Adipocyte (in vitro differentiated cells): ENCODE measurements at regions not wholly inside any gene's neighbourhood (a gene's known extent, or its start where the extent isn't known, plus 50 kb on each side); places are given as distances from the start of the nearest gene placed in this dataset.
A peak's percentile ranks its signal among the peaks of the same experiment; 100 is the strongest.
"Not testable (repeated sequence)": the region's sequence is repeated elsewhere in the genome, so short reads cannot be mapped to it uniquely, and the experiment has no call there.

Experiments
- DNase-seq: peaks from one replicate; pipeline ENCODE4 v3.0.0-alpha.2; 2015; ENCODE audit warnings: low read depth
- H3K27me3 ChIP-seq: replicated peaks from 2 replicates; pipeline ENCODE4 v1.7.0; 2013; ENCODE audit warnings: mild to moderate bottlenecking, low read length, moderate library complexity; ENCODE audit not compliant: control insufficient read depth, insufficient read depth
- H3K36me3 ChIP-seq: 2 replicates; pipeline ENCODE4 v1.7.0; 2013; ENCODE audit warnings: low read length, mild to moderate bottlenecking, moderate library complexity; ENCODE audit not compliant: control insufficient read depth, insufficient read depth, severe bottlenecking
- H3K4me1 ChIP-seq: 2 replicates; pipeline ENCODE4 v1.7.0; 2013; ENCODE audit warnings: mild to moderate bottlenecking, low read length, moderate library complexity; ENCODE audit not compliant: control insufficient read depth, insufficient read depth
- H3K4me3 ChIP-seq: 2 replicates; pipeline ENCODE4 v1.7.0; 2013; ENCODE audit warnings: mild to moderate bottlenecking, low read length, moderate library complexity
- H3K9ac ChIP-seq: 2 replicates; pipeline ENCODE4 v1.7.0; 2013; ENCODE audit warnings: mild to moderate bottlenecking, low read length, moderate library complexity
- H3K9me3 ChIP-seq: 2 replicates; pipeline ENCODE4 v1.7.0; 2013; ENCODE audit warnings: mild to moderate bottlenecking, low read length, moderate library complexity; ENCODE audit not compliant: control insufficient read depth

DNA sequence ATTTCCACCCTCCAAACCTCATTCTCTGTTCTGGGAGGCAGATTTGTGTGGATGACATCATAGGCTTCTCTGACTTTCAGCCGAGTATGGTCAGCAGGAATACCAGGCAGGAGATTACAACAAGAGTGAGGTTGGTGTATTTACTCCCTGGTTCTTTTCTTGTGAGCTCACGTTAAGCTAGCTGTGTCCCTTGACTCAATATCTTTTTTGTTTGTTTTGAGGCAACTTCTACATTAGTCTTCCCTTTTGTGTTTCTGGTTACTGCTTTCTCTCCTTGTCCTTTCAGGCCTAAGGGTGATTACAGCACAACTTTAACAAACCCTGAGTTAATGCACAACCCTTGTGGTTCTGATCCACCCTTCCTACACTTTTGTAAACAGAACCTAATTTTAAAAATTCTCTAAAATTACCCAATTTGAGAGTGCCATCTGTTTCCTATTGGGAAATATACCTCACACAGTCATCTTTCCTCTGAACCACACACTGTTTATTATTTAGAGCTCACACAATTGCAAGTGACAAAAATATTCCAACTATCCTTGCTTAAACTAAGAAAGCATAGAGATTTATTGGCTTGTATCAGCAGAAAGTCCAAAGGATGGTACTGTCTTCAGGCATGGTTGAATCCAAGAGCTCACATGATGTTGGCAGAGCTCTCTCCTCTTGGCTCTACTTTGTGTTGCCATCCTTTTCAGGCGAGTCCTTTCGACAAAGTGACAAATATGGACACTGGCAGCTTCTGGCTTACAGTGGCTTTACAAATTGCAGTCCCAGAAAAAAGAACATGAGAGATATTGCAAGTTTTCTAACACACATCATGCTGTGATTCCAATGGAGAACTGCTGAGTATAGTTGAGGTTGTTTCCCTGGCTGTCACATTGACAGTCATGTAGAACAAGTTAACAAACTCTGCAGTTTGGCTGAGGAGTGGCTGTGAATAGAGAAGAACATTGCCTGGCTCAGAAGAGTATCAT lies 150.5 kb upstream of the DDIT4L start:
- H3K36me3 ChIP-seq: no peaks in the 10 kb centered on the region
- H3K4me1 ChIP-seq: peaks cover 14% of the 10 kb centered on the region
- peak; percentile 76 for DNase-seq
- H3K9ac ChIP-seq: no peak overlapping the region
- peaks cover 9% of the 10 kb centered on the region for H3K9me3 ChIP-seq
- no peak overlapping the region for H3K4me3 ChIP-seq
- no peaks in the 10 kb centered on the region for H3K27me3 ChIP-seq

DNA sequence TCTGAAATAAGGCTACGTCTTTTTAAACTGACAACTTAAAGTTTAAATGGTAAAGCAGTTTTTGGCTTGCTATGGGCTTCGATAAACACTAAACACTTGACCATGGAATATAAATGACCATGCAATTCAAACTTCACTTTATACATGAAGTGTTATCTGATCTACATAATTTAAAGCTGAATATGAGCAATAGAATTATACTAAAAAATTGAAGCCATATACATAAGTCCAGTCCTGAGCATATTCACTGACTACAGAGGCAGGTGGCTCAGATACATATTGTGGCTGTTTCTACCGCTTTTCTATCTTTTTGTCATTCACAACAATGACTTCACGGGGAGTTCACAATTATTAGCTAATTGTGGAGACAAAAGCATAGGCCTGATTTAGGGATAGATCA lies 149.6 kb upstream of the DDIT4L start:
- H3K36me3 ChIP-seq: no peaks in the 10 kb centered on the region
- no peaks in the 10 kb centered on the region for H3K27me3 ChIP-seq
- H3K9ac ChIP-seq: no peak overlapping the region
- H3K4me1 ChIP-seq: peaks cover 14% of the 10 kb centered on the region
- H3K4me3 ChIP-seq: no peak overlapping the region
- no peak for DNase-seq
- peaks cover 15% of the 10 kb centered on the region for H3K9me3 ChIP-seq

DNA sequence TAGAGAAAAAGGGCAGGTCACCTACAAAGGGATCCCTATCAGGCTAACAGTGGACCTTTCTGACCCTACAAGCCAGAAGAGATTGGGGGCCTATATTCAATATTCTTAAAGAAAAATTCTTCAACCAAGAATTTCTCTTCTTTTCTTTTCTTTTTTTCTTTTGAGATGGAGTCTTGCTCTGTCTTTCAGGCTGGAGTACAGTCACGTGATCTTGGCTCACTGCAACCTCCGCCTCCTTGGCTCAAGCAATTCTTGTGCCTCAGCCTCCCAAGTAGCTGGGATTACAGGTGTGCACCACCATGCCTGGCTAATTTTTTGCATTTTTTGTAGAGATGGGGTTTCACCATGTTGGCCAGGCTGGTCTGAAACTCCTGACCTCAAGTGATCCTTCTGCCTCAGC lies 143.2 kb upstream of the DDIT4L start:
- not testable (repeated sequence) for H3K4me1 ChIP-seq, DNase-seq, H3K4me3 ChIP-seq, H3K27me3 ChIP-seq, H3K36me3 ChIP-seq, H3K9ac ChIP-seq
- peaks cover 29% of the 10 kb centered on the region for H3K9me3 ChIP-seq

DNA sequence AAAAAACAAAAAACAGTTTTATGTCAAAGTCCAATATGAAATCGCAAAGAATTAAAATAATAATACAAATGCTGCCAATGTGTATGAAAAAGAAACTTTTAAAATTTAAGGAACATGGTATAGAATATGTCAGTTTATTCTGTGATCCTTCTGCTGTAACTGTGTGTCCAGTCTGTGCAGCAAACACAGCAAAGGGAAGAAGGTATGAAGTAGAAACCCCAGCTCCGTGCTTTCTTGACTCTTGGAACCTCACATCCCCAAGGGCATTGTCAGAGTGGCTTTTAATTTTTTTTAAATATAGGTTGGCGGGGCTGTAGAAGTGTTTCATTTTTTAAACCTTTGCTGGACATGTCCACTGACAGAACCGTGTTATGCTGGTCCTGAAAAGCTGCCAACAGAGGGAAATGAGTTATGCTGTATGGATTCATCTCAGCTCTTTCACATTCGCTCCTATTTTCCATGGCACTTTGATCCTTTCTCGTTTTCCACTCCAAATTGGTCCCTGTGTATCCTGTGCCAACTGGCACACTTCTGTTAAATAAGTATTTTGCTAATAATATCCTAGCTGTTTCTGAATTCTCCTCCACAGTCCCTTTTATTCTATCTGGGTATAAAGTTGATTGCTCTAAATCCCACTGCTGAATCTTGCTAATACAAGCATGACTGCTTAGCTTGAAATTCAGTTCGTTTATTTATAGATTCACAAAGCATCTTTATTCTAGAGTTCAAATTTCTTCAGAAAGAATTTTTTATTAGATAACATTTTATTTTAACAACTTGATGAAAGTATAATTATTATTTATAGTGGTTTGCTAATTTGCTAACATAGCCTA lies 127.0 kb upstream of the DDIT4L start:
- no peaks in the 10 kb centered on the region for H3K27me3 ChIP-seq
- peaks cover 19% of the 10 kb centered on the region for H3K4me1 ChIP-seq
- no peaks in the 10 kb centered on the region for H3K36me3 ChIP-seq
- H3K9ac ChIP-seq: peak overlapping the region; percentile 3
- H3K4me3 ChIP-seq: peak overlapping the region; percentile 64
- peak; percentile 55 for DNase-seq
- H3K9me3 ChIP-seq: no peaks in the 10 kb centered on the region

DNA sequence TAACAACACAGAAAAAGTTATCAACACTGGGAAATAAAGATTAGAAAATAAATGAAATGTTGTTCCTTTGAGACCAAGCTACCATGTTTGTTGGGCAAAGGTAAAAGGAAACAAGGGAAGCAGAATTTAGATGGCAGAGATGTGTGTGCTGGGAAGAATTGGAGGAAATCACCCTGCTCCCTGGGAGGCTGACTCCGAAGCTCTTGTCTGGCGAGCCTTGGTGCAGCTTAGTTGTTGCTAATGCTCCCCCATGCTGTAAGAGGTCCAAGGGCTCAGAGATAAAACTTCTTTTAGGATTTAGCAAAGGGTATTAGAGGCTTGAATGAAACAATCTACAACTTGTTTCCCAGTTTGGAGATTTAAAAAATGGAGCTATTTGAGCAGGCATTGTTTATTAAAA lies 123.8 kb upstream of the DDIT4L start:
- Histone ChIP-seq H3K9ac (no peak overlapping the region), H3K9me3 (no peaks in the 10 kb centered on the region), H3K4me3 (no peak overlapping the region), H3K36me3 (no peaks in the 10 kb centered on the region), H3K4me1 (peaks cover 19% of the 10 kb centered on the region), H3K27me3 (no peaks in the 10 kb centered on the region)
- DNase-seq: no peak

DNA sequence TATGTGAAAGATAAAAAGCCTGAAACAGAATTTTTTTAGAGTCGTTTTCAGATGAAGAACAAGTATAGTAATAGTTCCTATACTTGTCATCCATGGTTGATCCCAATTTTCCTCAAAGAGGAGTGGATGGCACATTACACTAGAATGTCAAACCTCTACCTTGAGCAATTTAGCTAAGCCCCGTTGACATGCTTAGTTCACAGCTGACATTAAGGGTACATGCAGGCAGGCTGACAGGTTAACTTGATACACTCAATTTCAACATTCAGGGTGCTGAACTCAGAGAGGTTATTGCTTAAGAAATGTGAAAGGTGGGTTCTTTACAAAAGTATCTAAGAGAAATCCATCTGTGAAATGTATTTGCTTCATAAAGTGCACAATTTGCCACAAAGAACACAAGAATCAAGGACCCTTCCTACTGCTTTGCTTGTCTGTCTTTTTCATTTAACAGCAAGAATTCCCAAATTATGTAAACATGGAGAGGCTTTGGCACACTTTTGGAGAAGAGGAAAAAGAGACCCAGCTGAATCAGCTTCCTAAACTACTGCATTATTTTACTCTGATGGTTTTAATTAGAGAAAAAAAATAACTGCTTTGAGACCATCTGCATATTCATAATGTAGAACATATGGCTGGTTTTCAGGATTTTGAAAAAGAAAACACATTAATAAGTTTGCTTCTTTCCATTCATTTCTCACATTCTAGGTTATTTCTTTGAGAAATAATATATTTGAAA lies 122.5 kb upstream of the DDIT4L start:
- no peak overlapping the region for H3K9ac ChIP-seq
- H3K9me3 ChIP-seq: no peaks in the 10 kb centered on the region
- H3K4me3 ChIP-seq: no peak overlapping the region
- peaks cover 14% of the 10 kb centered on the region for H3K4me1 ChIP-seq
- H3K27me3 ChIP-seq: no peaks in the 10 kb centered on the region
- DNase-seq: peak; percentile 52
- no peaks in the 10 kb centered on the region for H3K36me3 ChIP-seq

DNA sequence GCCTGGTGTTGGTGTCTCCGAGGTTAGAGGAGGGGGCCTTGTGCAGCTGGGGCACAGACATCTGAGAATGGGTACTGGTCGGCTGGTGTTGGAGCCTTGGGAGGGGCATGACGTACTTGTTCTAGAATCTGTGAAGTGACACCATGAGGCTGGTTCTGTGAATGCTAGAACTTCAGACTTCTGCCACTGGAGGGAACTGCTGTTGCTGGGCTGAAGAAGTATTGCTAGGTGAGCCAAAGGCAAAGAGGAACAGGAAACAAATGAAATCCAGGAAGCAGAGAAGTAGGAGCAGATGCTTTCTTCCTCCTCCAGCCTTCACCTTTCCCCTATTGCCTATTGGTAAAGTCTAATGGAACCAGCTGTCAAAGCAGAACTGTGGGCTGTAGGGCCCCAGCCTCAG lies 120.9 kb upstream of the DDIT4L start:
- Histone ChIP-seq H3K4me1 (peaks cover 3% of the 10 kb centered on the region), H3K9me3 (no peaks in the 10 kb centered on the region), H3K36me3 (no peaks in the 10 kb centered on the region), H3K4me3 (no peak overlapping the region), H3K27me3 (no peaks in the 10 kb centered on the region), H3K9ac (no peak overlapping the region)
- no peak for DNase-seq

DNA sequence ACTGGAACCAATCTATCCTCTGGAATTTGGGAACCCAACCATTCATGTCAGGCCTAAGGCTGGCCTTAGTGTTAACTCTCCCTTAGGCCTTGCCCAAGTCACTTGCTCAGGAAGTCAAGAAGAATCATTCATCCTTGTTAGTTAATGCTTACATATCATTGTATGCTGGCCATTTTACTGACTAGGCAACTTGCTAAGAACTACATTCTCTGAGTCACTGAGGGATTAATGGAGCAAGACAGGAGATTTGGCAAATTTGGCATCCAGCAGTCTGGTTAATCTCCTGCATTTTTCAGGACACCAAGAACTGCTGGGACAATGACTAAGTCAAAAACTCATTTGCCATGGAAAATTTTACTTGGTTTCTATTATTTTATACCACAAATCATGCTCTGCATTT lies 115.8 kb upstream of the DDIT4L start:
- H3K36me3 ChIP-seq: no peaks in the 10 kb centered on the region
- peak; percentile 12 for DNase-seq
- peaks cover 6% of the 10 kb centered on the region for H3K4me1 ChIP-seq
- H3K9me3 ChIP-seq: no peaks in the 10 kb centered on the region
- H3K27me3 ChIP-seq: no peaks in the 10 kb centered on the region
- H3K4me3 ChIP-seq: no peak overlapping the region
- H3K9ac ChIP-seq: no peak overlapping the region

DNA sequence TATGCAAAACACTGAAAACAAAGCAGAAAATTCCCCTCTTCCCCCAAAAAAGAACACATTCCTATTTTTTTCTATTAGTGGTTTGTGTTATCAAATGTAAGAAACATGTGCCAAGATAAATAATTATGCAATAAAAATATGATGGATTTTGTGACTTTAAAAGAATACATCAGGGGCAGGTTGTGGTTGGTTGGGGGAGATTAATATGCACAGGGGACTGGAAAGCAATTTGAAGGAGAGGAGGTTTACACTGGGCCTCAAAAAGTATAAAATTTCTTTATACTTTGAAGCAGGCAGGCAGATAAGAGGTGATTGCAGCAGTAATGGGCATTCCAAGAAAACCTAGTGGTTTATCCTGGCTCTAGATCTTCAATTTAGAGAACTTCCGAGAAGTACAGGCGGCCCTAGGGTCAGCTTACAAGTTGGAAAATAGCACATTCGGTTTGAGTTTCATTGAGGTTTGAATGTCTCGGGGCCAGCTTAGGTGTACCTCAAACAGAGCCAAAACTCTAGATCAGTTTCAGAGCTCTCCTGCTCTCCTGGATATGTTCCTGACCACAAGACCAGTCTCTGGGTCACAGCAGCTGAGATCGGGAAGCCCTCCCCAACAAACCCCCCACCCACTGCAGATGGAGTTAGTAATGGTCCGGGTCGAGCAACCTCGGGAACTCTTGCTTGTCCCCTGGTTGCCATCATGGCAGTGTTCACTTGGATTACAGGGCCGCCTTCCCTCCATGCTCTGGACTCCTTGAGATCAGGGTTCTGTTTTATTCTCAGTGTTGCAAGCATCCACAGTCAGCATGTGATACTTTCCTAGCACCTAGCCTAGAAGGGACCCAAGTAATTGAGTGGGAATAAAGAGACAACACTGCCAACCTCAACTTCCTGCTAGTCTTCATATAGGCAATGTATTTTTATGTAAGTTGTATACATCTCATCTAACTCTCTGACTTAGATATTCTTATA lies 112.1 kb upstream of the DDIT4L start:
- Histone ChIP-seq H3K9me3 (no peaks in the 10 kb centered on the region), H3K27me3 (no peaks in the 10 kb centered on the region), H3K36me3 (no peaks in the 10 kb centered on the region), H3K9ac (no peak overlapping the region), H3K4me3 (no peak overlapping the region), H3K4me1 (peaks cover 26% of the 10 kb centered on the region)
- peak; percentile 29 for DNase-seq

DNA sequence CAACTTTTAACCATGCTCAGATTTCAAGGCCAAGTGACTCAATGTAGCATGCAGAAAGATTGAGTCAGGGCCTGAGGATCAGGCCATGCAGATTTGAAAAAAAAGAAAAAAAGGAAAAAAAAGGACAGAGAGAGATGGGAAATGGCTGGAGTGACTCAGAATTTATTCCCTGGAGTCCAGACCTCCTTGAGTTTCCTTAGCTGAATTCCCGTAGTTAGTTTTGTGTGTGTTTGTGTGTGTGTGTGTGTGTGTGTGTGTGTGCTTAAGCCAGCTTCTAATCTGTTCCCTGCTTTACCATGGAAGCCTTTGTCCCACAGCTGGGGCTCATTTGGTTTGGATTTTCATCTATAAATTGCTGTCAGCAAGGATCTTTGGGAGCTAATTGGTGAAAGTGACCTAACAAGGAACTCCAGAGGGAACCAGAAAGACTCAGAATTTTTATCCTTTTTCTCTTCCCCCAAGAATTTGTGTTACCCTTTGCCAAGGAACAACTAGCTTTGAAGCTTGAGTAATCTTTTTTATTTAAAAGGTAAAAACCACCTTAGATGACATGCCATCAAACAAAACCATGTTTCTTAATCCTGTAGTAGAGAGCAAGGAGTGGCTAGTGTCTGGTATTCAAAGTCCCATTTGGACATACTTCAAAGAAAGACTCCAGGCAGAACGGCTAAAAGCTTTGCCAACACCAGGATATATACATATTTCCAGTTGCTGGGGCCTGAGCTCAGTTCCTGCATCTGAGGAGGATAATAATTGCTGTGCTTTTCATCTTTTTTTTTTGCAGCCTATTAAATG lies 109.0 kb upstream of the DDIT4L start:
- Histone ChIP-seq H3K27me3 (no peaks in the 10 kb centered on the region), H3K9me3 (no peaks in the 10 kb centered on the region), H3K36me3 (no peaks in the 10 kb centered on the region), H3K4me3 (peak overlapping the region; percentile 16), H3K9ac (peak overlapping the region; percentile 43), H3K4me1 (peaks cover 35% of the 10 kb centered on the region)
- DNase-seq: peak; percentile 94
